IMR-90 (cell line): ENCODE measurements at regions not wholly inside any gene's neighbourhood (a gene's known extent, or its start where the extent isn't known, plus 50 kb on each side); places are given as distances from the start of the nearest gene placed in this dataset.

Source experiments
- ATAC-seq: fragments of 200-7000 bp; cut with Tn5 transposase; 2 replicates; pipeline ENCODE4 v1.9.1; 2020; ENCODE audit warnings: low read depth, mild to moderate bottlenecking, moderate library complexity
- BruUV-seq: library from RNA; stranded (reverse); fragments of 400-500 nt; replicated peaks from 2 replicates; lab custom pipeline; 2021; lab: Mats Ljungman, UMichigan
- CTCF ChIA-PET: fragments of 300-600 bp; formaldehyde crosslinking; extraction: SDS; loops from one replicate; lab custom pipeline; 2021; ENCODE audit warnings: antibody characterized with exemption; lab: Yijun Ruan, JAX
- POLR2A ChIA-PET: fragments of 300-600 bp; sonication (Branson Sonifier 250); formaldehyde crosslinking; loops from one replicate; lab custom pipeline; 2022; ENCODE audit warnings: antibody characterized with exemption; ENCODE audit not compliant: unreplicated experiment; lab: Charles Lee
- DNase-seq: peaks from one replicate; pipeline ENCODE4 v3.0.0; 2013
- H2AFZ ChIP-seq: replicated peaks from 2 replicates; pipeline ENCODE3; 2013; ENCODE audit warnings: low read length, mild to moderate bottlenecking; ENCODE audit not compliant: poor library complexity
- H2AK5ac ChIP-seq: 2 replicates; pipeline ENCODE4 v1.6.1; 2013; ENCODE audit warnings: low read depth, low read length, inconsistent platforms
- H2AK9ac ChIP-seq: replicated peaks from 2 replicates; pipeline ENCODE3; 2013; ENCODE audit warnings: mild to moderate bottlenecking, low read depth, low read length, moderate library complexity; ENCODE audit not compliant: poor library complexity
- H2BK120ac ChIP-seq: 2 replicates; pipeline ENCODE4 v1.6.1; 2013; ENCODE audit warnings: low read depth, low read length, inconsistent platforms
- H2BK15ac ChIP-seq: 3 replicates; pipeline ENCODE4 v1.6.1; 2013; ENCODE audit warnings: low read depth, low read length, inconsistent platforms
- H2BK20ac ChIP-seq: 2 replicates; pipeline ENCODE4 v1.6.1; 2013; ENCODE audit warnings: low read depth, mild to moderate bottlenecking, inconsistent platforms, low read length, moderate library complexity
- H2BK5ac ChIP-seq: 2 replicates; pipeline ENCODE4 v1.6.1; 2013; ENCODE audit warnings: mild to moderate bottlenecking, low read depth, low read length, inconsistent platforms; ENCODE audit not compliant: poor library complexity, severe bottlenecking
- H3K14ac ChIP-seq: replicated peaks from 2 replicates; pipeline ENCODE4 v1.6.1; 2013; ENCODE audit warnings: low read depth, low read length, inconsistent platforms
- H3K18ac ChIP-seq: 2 replicates; pipeline ENCODE4 v1.6.1; 2013; ENCODE audit warnings: low read depth, low read length, control low read depth
- H3K23ac ChIP-seq: 2 replicates; pipeline ENCODE4 v1.6.1; 2013; ENCODE audit warnings: low read depth, low read length, inconsistent platforms
- H3K27ac ChIP-seq: 2 replicates; pipeline ENCODE4 v1.5.1; 2013; ENCODE audit warnings: mild to moderate bottlenecking, control low read depth, low read length; ENCODE audit not compliant: insufficient read depth
- H3K27me3 ChIP-seq: 2 replicates; pipeline ENCODE4 v1.6.1; 2013; ENCODE audit warnings: low read length; ENCODE audit not compliant: control insufficient read depth, insufficient read depth
- H3K36me3 ChIP-seq: 2 replicates; pipeline ENCODE4 v1.6.1; 2013; ENCODE audit warnings: low read length, mixed read lengths; ENCODE audit not compliant: control insufficient read depth, insufficient read depth
- H3K4ac ChIP-seq: 2 replicates; pipeline ENCODE4 v1.6.1; 2013; ENCODE audit warnings: low read depth, low read length, inconsistent platforms
- H3K4me1 ChIP-seq: 2 replicates; pipeline ENCODE4 v1.6.1; 2013; ENCODE audit warnings: low read length, mixed read lengths; ENCODE audit not compliant: control insufficient read depth, insufficient read depth
- H3K4me2 ChIP-seq: 2 replicates; pipeline ENCODE4 v1.6.1; 2013; ENCODE audit warnings: low read depth, mild to moderate bottlenecking, control low read depth, low read length, moderate library complexity
- H3K4me3 ChIP-seq: 2 replicates; pipeline ENCODE4 v1.5.1; 2013; ENCODE audit warnings: low read depth, mild to moderate bottlenecking, control low read depth, low read length, moderate library complexity; ENCODE audit not compliant: insufficient read depth
- H3K56ac ChIP-seq: 2 replicates; pipeline ENCODE4 v1.6.1; 2013; ENCODE audit warnings: low read length, inconsistent platforms; ENCODE audit not compliant: insufficient read depth; ENCODE audit errors: extremely low read depth
- H3K79me1 ChIP-seq, 2 experiments: 2 replicates each; pipeline ENCODE4 v1.6.1; 2013; ENCODE audit warnings: low read length in 2 of 2, inconsistent platforms in 1 of 2, low read depth in 1 of 2
- H3K9ac ChIP-seq: 2 replicates; pipeline ENCODE4 v1.6.1; 2013; ENCODE audit warnings: low read depth, low read length, control low read depth
- H3K9me1 ChIP-seq: 2 replicates; pipeline ENCODE4 v1.6.1; 2013; ENCODE audit warnings: low read length, inconsistent platforms; ENCODE audit not compliant: insufficient read depth
- H3K9me3 ChIP-seq: 2 replicates; pipeline ENCODE4 v1.6.1; 2013; ENCODE audit warnings: low read length; ENCODE audit not compliant: control insufficient read depth, insufficient read depth
- H4K20me1 ChIP-seq: 2 replicates; pipeline ENCODE4 v1.6.1; 2013; ENCODE audit warnings: low read length, inconsistent platforms; ENCODE audit not compliant: insufficient read depth
- H4K5ac ChIP-seq: 2 replicates; pipeline ENCODE4 v1.6.1; 2013; ENCODE audit warnings: mild to moderate bottlenecking, low read depth, low read length, control low read depth
- H4K8ac ChIP-seq, 2 experiments: 2 replicates each; pipeline ENCODE4 v1.6.1; 2013; ENCODE audit warnings: low read depth in 2 of 2, low read length in 2 of 2, control low read depth in 1 of 2, inconsistent platforms in 1 of 2
- H4K91ac ChIP-seq: 2 replicates; pipeline ENCODE4 v1.6.1; 2013; ENCODE audit warnings: low read depth, low read length, inconsistent platforms; ENCODE audit not compliant: insufficient read depth
- BHLHE40 ChIP-seq: fragments of 150-350 bp; IDR thresholded peaks from 2 replicates; pipeline ENCODE4 v1.6.1; 2016; ENCODE audit warnings: mild to moderate bottlenecking, low read depth, low read length
- CEBPB ChIP-seq: IDR thresholded peaks from 2 replicates; pipeline ENCODE4 v1.6.1; 2012; ENCODE audit warnings: low read depth, low read length, improper control_type of control experiment
- CHD1 ChIP-seq: IDR thresholded peaks from 2 replicates; pipeline ENCODE4 v1.6.1; 2012; ENCODE audit warnings: low read depth, low read length, improper control_type of control experiment
- ELK1 ChIP-seq: fragments of 150-350 bp; IDR thresholded peaks from 2 replicates; pipeline ENCODE4 v1.6.1; 2016; ENCODE audit warnings: low read depth, mild to moderate bottlenecking, low read length, moderate library complexity, borderline replicate concordance
- FOS ChIP-seq: fragments of 150-350 bp; IDR thresholded peaks from 2 replicates; pipeline ENCODE4 v1.6.1; 2016; ENCODE audit warnings: low read depth, low read length
- MAFK ChIP-seq: IDR thresholded peaks from 2 replicates; pipeline ENCODE4 v1.6.1; 2012; ENCODE audit warnings: low read depth, low read length, improper control_type of control experiment
- MAZ ChIP-seq: IDR thresholded peaks from 2 replicates; pipeline ENCODE4 v1.6.1; 2012; ENCODE audit warnings: low read depth, mild to moderate bottlenecking, low read length, improper control_type of control experiment, moderate library complexity, borderline replicate concordance
- MXI1 ChIP-seq: IDR thresholded peaks from 2 replicates; pipeline ENCODE4 v1.6.1; 2012; ENCODE audit warnings: low read depth, mild to moderate bottlenecking, low read length, moderate library complexity, borderline replicate concordance
- NFE2L2 ChIP-seq: fragments of 150-350 bp; IDR thresholded peaks from 2 replicates; pipeline ENCODE4 v1.6.1; 2016; ENCODE audit warnings: low read depth, mild to moderate bottlenecking, low read length
- POLR2A ChIP-seq: IDR thresholded peaks from 2 replicates; pipeline ENCODE4 v1.6.1; 2012; ENCODE audit warnings: mild to moderate bottlenecking, low read depth, low read length
- RAD21 ChIP-seq: IDR thresholded peaks from 2 replicates; pipeline ENCODE4 v1.6.1; 2012; ENCODE audit warnings: low read length, improper control_type of control experiment
- RCOR1 ChIP-seq: IDR thresholded peaks from 2 replicates; pipeline ENCODE4 v1.6.1; 2012; ENCODE audit warnings: mild to moderate bottlenecking, low read length, improper control_type of control experiment; ENCODE audit not compliant: insufficient replicate concordance
- RFX5 ChIP-seq: IDR thresholded peaks from 2 replicates; pipeline ENCODE4 v1.8.0; 2012; ENCODE audit warnings: low read depth, mild to moderate bottlenecking, low read length, moderate library complexity
- SMC3 ChIP-seq: fragments of 150-350 bp; IDR thresholded peaks from 2 replicates; pipeline ENCODE4 v1.6.1; 2016; ENCODE audit warnings: low read depth, mild to moderate bottlenecking, antibody characterized with exemption, low read length, moderate library complexity
- WGBS, 2 experiments: methylation state at CpG; one replicate each; pipeline versions ENCODE4 v1.1.5 to v1.1.7; 2013; ENCODE audit warnings: missing lambda C conversion rate in 2 of 2; ENCODE audit not compliant: insufficient read length in 1 of 2; ENCODE audit errors: extremely low coverage in 2 of 2; 5-methylcytosine and 5-hydroxymethylcytosine counted together
- dilution Hi-C: fragments of 300-500 bp; cut with HindIII; formaldehyde crosslinking; loops from one replicate; pipeline ENCODE4 v1.14.3; 2018; ENCODE audit warnings: low sequenced_read_pairs; ENCODE audit not compliant: unreplicated experiment
- in situ Hi-C: fragments of 300-500 bp; cut with MboI; formaldehyde crosslinking; loops from 3 replicates; pipeline ENCODE4 v1.14.3; 2019; ENCODE audit warnings: low sequenced_read_pairs, inconsistent platforms, mixed read lengths
- intact Hi-C: fragments of 100-400 bp; cut with micrococcal nuclease; formaldehyde crosslinking; loops from 2 replicates; pipeline ENCODE4 v1.10.0; 2022
- TF ChIP-seq, protein P1 (sequence below): fragments of 150-350 bp; IDR thresholded peaks from 2 replicates; pipeline ENCODE4 v1.6.1; 2017; ENCODE audit warnings: mild to moderate bottlenecking, antibody characterized with exemption, low read length, low read depth
- TF ChIP-seq, protein P2 (sequence below): conservative IDR thresholded peaks from 2 replicates; pipeline ENCODE4 v1.5.1; 2012; ENCODE audit warnings: mild to moderate bottlenecking, low read depth, low read length, improper control_type of control experiment

GRCh38 chr9:68643901-68644809 is 60.9 kb upstream of the PIP5K1B start:
- Histone ChIP-seq H3K27ac (no peak overlapping the region), H2AFZ (no peak overlapping the region), H4K5ac (no peak overlapping the region), H3K4me1 (no peaks in the 10 kb centered on the region), H2AK9ac (no peak overlapping the region), H2BK120ac (no peak overlapping the region), H4K20me1 (no peaks in the 10 kb centered on the region), H3K4me2 (no peak overlapping the region), H3K4me3 (no peak overlapping the region), H4K91ac (no peak overlapping the region), H3K79me1 (no peaks in the 10 kb centered on the region), H3K56ac (no peak overlapping the region), H4K8ac (no peak overlapping the region), H3K9me3 (no peaks in the 10 kb centered on the region), H3K18ac (no peak overlapping the region), H3K27me3 (no peaks in the 10 kb centered on the region), H2BK5ac (no peak overlapping the region), H2BK20ac (no peak overlapping the region), H3K23ac (no peak overlapping the region), H2BK15ac (no peak overlapping the region), H3K9ac (no peak overlapping the region), H3K14ac (no peak overlapping the region), H3K4ac (no peak overlapping the region), H2AK5ac (no peak overlapping the region), H3K9me1 (no peaks in the 10 kb centered on the region), H3K36me3 (no peaks in the 10 kb centered on the region)
- TF ChIP-seq, protein P1, sequence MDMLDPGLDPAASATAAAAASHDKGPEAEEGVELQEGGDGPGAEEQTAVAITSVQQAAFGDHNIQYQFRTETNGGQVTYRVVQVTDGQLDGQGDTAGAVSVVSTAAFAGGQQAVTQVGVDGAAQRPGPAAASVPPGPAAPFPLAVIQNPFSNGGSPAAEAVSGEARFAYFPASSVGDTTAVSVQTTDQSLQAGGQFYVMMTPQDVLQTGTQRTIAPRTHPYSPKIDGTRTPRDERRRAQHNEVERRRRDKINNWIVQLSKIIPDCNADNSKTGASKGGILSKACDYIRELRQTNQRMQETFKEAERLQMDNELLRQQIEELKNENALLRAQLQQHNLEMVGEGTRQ = no peak
- TF ChIP-seq CHD1 (no peak), MAZ (no peak), BHLHE40 (no peak), FOS (no peak), NFE2L2 (no peak), SMC3 (no peak), CEBPB (no peak), RCOR1 (no peak), MAFK (no peak), RAD21 (no peak), POLR2A (no peak), MXI1 (no peak), RFX5 (no peak), ELK1 (no peak)
- TF ChIP-seq, protein P2, sequence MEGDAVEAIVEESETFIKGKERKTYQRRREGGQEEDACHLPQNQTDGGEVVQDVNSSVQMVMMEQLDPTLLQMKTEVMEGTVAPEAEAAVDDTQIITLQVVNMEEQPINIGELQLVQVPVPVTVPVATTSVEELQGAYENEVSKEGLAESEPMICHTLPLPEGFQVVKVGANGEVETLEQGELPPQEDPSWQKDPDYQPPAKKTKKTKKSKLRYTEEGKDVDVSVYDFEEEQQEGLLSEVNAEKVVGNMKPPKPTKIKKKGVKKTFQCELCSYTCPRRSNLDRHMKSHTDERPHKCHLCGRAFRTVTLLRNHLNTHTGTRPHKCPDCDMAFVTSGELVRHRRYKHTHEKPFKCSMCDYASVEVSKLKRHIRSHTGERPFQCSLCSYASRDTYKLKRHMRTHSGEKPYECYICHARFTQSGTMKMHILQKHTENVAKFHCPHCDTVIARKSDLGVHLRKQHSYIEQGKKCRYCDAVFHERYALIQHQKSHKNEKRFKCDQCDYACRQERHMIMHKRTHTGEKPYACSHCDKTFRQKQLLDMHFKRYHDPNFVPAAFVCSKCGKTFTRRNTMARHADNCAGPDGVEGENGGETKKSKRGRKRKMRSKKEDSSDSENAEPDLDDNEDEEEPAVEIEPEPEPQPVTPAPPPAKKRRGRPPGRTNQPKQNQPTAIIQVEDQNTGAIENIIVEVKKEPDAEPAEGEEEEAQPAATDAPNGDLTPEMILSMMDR = no peak
- DNase-seq (no peak), ATAC-seq (no peak)
- ChIA-PET CTCF (no interaction called here), POLR2A (no interaction called here)
- intact Hi-C loops (no loop called here), dilution Hi-C loops (no loop called here), in situ Hi-C loops (no loop called here)
- no CpG with 5 or more reads among the region's 11 CpGs for WGBS, 2 experiments
- no TSS peak for BruUV-seq
